Nephron (organoid): ENCODE measurements at regions not wholly inside any gene's neighbourhood (a gene's known extent, or its start where the extent isn't known, plus 50 kb on each side); places are given as distances from the start of the nearest gene placed in this dataset.
"Not testable (repeated sequence)": the region's sequence is repeated elsewhere in the genome, so short reads cannot be mapped to it uniquely, and the experiment has no call there.

ENCODE experiments used
- H3K27ac Mint-ChIP-seq, 3 experiments: 2 replicates each; pipeline ENCODE4 v1.8.0; 2020; ENCODE audit warnings: mixed read lengths in 3 of 3, mild to moderate bottlenecking in 2 of 3, moderate library complexity in 1 of 3
- H3K27me3 Mint-ChIP-seq: 2 replicates; pipeline ENCODE4 v1.8.0; 2021; ENCODE audit warnings: low read depth, mild to moderate bottlenecking, moderate library complexity, mixed read lengths
- H3K36me3 Mint-ChIP-seq: 2 replicates; pipeline ENCODE4 v1.8.0; 2020; ENCODE audit warnings: low read depth, mixed read lengths
- H3K4me1 Mint-ChIP-seq: 2 replicates; pipeline ENCODE4 v1.8.0; 2020; ENCODE audit warnings: mixed read lengths
- H3K4me3 Mint-ChIP-seq, 3 experiments: 2 replicates each; pipeline ENCODE4 v1.8.0; 2020; ENCODE audit warnings: mild to moderate bottlenecking in 3 of 3, mixed read lengths in 3 of 3, moderate library complexity in 2 of 3
- H3K9me3 Mint-ChIP-seq: 2 replicates; pipeline ENCODE4 v1.8.0; 2020; ENCODE audit warnings: mixed read lengths
- TF ChIP-seq, protein P1 (sequence below), 3 experiments: fragments of 200-600 bp; sonication (generic); IDR thresholded peaks; one replicate each; pipeline ENCODE4 v1.5.0; 2021; ENCODE audit warnings: antibody characterized with exemption in 3 of 3; ENCODE audit not compliant: unreplicated experiment in 3 of 3

DNA sequence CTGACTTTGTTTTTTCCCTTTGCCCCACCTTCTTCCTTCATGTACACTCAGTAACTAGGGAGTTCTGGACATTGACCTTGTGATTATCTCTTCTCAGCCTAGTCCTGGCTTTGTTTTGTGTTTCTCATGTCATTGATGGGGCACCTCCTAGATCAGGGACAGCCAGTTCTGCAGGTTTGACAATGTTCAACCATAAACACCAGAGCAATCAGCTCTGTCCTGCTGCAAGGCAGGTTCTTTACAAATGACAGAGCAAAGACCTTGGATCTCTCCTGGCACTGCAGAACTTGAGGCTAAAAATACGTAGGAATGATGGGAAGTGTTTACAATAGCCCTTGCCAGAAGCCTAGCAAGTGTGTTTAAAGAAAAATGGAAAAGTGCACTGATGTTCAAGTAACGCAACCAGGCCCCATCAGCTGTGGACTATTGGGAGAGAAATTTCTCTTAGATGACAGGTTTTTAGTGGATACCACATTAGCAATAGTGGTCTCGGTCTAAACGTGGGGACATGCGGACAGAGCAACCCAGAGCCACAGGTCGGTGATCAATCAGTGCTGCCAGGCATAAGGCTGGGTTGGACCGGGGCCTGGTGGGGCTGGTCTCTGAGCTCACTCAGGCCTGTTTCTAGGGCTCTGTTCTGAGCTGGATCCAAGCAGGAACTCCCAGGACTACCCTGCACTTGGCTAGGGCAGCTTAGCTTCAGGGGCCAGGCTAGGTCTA is 76.8 kb downstream of the SOWAHC start:
- H3K9me3 Mint-ChIP-seq = no peaks in the 10 kb centered on the region
- H3K27me3 Mint-ChIP-seq = peaks cover 3% of the 10 kb centered on the region
- peak overlapping the region; percentile 82 to 98 (median 89) for H3K27ac Mint-ChIP-seq
- H3K4me3 Mint-ChIP-seq = no peak overlapping the region
- no peaks in the 10 kb centered on the region for H3K36me3 Mint-ChIP-seq
- H3K4me1 Mint-ChIP-seq = peaks cover 49% of the 10 kb centered on the region
- TF ChIP-seq, protein P1, sequence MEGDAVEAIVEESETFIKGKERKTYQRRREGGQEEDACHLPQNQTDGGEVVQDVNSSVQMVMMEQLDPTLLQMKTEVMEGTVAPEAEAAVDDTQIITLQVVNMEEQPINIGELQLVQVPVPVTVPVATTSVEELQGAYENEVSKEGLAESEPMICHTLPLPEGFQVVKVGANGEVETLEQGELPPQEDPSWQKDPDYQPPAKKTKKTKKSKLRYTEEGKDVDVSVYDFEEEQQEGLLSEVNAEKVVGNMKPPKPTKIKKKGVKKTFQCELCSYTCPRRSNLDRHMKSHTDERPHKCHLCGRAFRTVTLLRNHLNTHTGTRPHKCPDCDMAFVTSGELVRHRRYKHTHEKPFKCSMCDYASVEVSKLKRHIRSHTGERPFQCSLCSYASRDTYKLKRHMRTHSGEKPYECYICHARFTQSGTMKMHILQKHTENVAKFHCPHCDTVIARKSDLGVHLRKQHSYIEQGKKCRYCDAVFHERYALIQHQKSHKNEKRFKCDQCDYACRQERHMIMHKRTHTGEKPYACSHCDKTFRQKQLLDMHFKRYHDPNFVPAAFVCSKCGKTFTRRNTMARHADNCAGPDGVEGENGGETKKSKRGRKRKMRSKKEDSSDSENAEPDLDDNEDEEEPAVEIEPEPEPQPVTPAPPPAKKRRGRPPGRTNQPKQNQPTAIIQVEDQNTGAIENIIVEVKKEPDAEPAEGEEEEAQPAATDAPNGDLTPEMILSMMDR (IDR thresholded peaks at IDR 0.05; ENCODE audit: unreplicated experiment in 3 of 3) = no peak

DNA sequence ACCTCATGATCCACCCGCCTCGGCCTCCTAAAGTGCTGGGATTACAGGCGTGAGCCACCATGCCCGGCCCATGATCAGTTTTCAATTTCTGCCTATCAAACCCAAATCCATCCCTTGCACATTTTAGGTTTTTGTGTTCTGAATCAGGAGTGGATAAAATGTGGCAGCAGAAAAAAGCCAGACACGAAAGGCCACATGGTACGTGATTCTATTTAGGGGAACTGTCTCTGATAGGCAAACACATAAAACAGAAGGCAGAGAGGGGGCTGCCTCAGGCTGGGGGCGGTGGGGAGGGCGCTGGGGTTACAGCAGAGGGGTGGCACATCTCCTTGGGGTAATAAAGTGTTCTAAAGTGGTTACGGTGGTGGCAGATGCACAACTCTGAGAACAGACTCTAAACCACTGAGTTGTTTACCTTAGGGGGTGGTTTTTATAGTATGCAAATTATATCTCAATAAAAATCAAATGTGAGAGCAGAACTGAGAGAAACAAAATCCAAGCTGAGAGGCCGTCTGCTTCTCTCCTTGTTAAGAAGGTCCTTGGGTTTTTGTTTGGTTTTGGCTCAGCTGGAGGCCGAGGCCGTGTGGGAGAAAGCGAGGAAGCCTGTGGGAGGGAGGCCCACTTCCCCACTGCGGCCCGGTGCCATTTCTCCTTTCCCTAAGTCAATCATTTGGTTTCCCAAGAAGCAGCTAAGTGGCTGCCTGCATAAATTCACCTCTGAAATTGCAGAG is 78.0 kb downstream of the SOWAHC start:
- Mint-ChIP-seq H3K27me3 (peaks cover 3% of the 10 kb centered on the region), H3K4me1 (peaks cover 42% of the 10 kb centered on the region), H3K4me3 (peak overlapping the region in 1 of 3 experiments; percentile 27), H3K27ac (peak overlapping the region; percentile 74 to 98 (median 89)), H3K9me3 (peaks cover 2% of the 10 kb centered on the region), H3K36me3 (no peaks in the 10 kb centered on the region)
- TF ChIP-seq, protein P1 (IDR thresholded peaks at IDR 0.05; ENCODE audit: unreplicated experiment in 3 of 3) = no peak

DNA sequence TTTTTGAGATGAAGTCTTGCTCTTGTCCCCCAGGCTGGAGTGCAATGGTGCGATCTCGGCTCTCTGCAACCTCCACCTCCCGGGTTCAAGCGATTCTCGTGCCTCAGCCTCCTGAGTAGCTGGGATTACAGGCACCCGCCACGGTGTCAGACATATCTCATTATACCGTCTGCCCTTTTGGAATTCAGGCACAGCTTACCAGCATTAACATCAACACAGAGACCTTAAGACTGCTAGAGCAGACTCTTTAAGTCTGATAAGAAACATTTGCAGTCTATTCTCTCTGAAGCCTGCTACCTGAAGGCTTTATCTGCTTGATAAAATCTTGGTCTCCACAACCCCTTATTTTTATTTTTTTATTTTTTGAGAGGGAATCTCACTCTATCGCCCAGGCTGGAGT is 78.7 kb downstream of the SOWAHC start:
- not testable (repeated sequence) for H3K36me3 Mint-ChIP-seq, H3K27me3 Mint-ChIP-seq, H3K9me3 Mint-ChIP-seq
- H3K4me3 Mint-ChIP-seq = peak overlapping the region in 1 of 3 experiments; percentile 29
- H3K27ac Mint-ChIP-seq = peak overlapping the region; percentile 74 to 98 (median 89)
- H3K4me1 Mint-ChIP-seq = peaks cover 42% of the 10 kb centered on the region

DNA sequence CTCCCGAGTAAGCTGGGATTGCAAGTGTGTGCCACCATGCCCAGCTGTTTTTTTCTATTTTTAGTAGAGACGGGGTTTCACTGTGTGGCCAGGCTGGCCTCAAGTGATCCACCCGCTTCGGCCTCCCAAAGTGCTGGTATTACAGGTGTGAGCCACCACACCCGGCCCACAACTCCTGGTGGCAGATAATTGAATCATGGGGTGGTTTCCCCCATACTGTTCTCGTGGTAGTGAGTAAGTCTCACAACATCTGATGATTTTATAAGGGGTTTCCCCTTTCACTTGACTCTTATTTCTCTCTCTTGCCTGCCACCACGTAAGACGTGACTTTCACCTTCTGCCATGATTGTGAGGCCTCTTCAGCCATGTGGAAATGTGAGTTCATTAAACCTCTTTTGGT is 79.1 kb downstream of the SOWAHC start:
- H3K9me3 Mint-ChIP-seq = not testable (repeated sequence)
- peaks cover 42% of the 10 kb centered on the region for H3K4me1 Mint-ChIP-seq

DNA sequence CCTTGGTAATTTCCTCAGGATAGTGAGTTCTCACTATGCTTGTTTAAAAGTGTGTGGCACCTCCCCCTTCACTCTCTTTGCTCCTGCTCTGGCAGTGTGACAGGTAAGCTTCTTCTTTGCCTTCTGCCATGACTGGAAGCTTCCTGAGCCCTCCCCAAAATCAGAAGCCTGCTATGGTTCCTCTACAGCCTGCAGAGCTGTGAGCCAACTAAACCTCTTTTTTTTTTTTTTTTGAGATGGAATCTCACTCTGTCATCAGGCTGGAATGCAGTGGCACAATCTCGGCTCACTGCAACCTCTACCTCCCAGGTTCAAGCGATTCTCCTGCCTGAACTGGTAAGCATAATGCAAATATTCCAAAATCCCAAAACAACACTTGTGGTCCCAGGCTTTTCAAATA is 80.0 kb downstream of the SOWAHC start:
- no peak overlapping the region for H3K4me3 Mint-ChIP-seq
- H3K4me1 Mint-ChIP-seq = peaks cover 42% of the 10 kb centered on the region
- H3K36me3 Mint-ChIP-seq = no peaks in the 10 kb centered on the region
- TF ChIP-seq, protein P1 (IDR thresholded peaks at IDR 0.05; ENCODE audit: unreplicated experiment in 3 of 3) = no peak
- H3K27me3 Mint-ChIP-seq = peaks cover 3% of the 10 kb centered on the region
- H3K9me3 Mint-ChIP-seq = peaks cover 2% of the 10 kb centered on the region
- H3K27ac Mint-ChIP-seq = peak overlapping the region; percentile 22 to 70 (median 46)

More for the DNA sequence above, 79.1 kb downstream of the SOWAHC start:
- H3K27me3 Mint-ChIP-seq, H3K36me3 Mint-ChIP-seq, H3K4me3 Mint-ChIP-seq: not testable (repeated sequence)
- peak overlapping the region; percentile 22 to 70 (median 46) for H3K27ac Mint-ChIP-seq

DNA sequence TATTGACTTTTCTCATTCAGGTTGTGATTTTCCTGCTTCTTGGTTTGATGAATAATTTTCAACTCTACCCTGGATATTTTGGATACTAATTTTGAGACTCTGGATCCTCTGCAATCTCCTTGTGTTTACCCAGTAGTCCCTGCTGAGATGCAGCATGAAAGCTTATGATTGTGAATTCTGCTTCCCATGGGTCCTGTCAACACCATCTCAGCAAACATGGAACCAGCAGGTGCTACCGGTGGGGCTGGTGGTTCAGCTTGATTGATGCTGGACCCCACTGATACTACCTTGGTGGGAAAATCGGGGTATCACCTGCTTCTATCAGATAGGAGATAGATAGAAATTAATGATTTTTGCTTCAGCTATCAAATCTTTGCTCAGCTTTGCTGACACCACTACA is 81.1 kb downstream of the SOWAHC start:
- peaks cover 2% of the 10 kb centered on the region for H3K9me3 Mint-ChIP-seq
- H3K36me3 Mint-ChIP-seq = no peaks in the 10 kb centered on the region
- H3K27ac Mint-ChIP-seq = no peak overlapping the region
- H3K4me3 Mint-ChIP-seq = no peak overlapping the region
- TF ChIP-seq, protein P1 (IDR thresholded peaks at IDR 0.05; ENCODE audit: unreplicated experiment in 3 of 3) = no peak
- peaks cover 39% of the 10 kb centered on the region for H3K4me1 Mint-ChIP-seq
- H3K27me3 Mint-ChIP-seq = peaks cover 3% of the 10 kb centered on the region
